Retinal pigment epithelial cell (primary cell): ENCODE measurements at regions not wholly inside any gene's neighbourhood (a gene's known extent, or its start where the extent isn't known, plus 50 kb on each side); places are given as distances from the start of the nearest gene placed in this dataset.
A peak's percentile ranks its signal among the peaks of the same experiment; 100 is the strongest.

Experiments used
- DNase-seq: peaks from one replicate; pipeline ENCODE4 v3.0.0-alpha.2; 2010; ENCODE audit warnings: low read depth
- H3K4me3 ChIP-seq: 2 replicates; pipeline ENCODE4 v1.5.1; 2011; ENCODE audit warnings: mild to moderate bottlenecking, low read length, control low read depth, moderate library complexity
- TF ChIP-seq, protein P1 (sequence below): conservative IDR thresholded peaks from 2 replicates; pipeline ENCODE4 v1.5.1; 2011; ENCODE audit warnings: low read depth, low read length, control low read depth, inconsistent platforms

DNA sequence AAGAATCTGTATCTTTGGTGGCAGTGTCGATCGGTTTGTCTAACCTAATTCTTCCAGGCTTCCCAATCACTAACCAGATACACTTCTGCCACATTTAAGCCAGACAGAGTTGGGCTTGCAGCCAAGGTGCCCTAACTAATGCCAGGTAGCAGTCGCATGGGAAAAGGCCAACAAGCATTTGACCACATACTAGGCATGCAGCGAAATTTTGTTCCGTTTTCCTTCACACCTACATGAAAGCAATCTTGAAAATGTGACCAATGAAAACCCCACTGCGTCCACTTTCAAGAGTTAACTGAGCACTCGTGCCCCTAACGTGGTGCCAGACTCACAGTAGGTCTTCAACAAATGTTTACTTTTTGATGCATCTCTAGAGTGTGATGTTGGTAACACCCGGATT lies 192.2 kb upstream of the TPM1 start:
- H3K4me3 ChIP-seq: no peak overlapping the region
- no peak for DNase-seq
- TF ChIP-seq, protein P1, sequence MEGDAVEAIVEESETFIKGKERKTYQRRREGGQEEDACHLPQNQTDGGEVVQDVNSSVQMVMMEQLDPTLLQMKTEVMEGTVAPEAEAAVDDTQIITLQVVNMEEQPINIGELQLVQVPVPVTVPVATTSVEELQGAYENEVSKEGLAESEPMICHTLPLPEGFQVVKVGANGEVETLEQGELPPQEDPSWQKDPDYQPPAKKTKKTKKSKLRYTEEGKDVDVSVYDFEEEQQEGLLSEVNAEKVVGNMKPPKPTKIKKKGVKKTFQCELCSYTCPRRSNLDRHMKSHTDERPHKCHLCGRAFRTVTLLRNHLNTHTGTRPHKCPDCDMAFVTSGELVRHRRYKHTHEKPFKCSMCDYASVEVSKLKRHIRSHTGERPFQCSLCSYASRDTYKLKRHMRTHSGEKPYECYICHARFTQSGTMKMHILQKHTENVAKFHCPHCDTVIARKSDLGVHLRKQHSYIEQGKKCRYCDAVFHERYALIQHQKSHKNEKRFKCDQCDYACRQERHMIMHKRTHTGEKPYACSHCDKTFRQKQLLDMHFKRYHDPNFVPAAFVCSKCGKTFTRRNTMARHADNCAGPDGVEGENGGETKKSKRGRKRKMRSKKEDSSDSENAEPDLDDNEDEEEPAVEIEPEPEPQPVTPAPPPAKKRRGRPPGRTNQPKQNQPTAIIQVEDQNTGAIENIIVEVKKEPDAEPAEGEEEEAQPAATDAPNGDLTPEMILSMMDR: no peak

DNA sequence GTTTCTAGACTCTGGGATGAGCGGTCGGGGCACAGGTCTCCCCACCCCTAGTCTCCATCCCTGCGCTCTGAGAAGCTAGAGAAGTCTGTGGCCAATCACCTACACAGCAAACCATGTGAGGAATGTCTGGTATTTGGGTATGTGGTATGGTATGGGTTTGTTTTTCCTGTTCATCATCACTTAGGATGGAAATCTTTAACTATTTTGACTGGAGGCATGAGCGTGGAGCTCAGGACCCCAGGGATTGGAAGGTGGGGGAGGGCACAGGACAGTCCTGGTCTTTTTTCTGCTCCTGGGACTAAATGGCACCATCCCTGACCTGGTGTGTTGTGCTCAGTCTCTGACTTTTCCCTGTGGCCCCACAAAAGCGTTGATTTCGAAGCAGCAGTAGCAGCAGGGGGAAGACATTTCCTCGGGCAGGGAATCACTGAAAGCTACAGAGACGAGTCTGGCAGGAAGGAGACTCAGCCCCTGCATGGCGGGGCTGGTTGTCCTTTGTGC lies 191.7 kb upstream of the TPM1 start:
- no peak overlapping the region for H3K4me3 ChIP-seq
- DNase-seq: peak; percentile 84
- TF ChIP-seq, protein P1: no peak

DNA sequence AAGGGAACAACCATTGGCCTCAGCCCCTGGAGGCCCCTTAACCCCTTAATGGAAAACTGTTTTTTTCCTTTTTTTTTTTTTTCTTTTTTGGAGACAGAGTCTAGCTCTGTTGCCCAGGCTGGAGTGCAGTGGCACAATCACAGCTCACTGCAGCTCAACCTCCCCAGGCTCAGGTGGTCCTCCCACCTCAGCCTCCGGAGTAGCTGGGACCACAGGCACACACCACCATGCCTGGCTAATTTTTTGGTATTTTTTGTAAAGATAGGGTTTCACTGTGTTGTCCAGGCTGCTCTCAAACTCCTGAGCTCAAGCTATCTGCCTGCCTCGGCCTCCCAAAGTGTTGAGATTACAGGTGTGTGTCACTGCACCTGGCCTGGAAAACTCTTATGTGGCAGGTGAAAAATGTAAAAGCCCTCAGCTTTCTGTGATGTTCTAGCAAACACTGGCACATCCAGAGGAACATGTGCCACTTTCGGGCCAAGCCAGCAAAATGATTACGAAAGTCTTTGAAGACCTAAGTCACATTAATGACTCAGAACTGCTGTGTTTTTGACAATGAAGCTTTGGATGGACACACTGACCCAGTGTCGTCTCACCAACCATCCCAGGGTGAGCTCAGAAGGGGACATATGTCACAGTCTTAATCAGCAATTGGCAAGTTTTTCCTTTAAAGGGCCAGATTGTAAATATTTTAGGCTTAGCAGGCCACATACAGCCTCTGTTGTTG lies 189.3 kb upstream of the TPM1 start:
- no peak for DNase-seq
- TF ChIP-seq, protein P1: no peak
- H3K4me3 ChIP-seq: no peak overlapping the region

DNA sequence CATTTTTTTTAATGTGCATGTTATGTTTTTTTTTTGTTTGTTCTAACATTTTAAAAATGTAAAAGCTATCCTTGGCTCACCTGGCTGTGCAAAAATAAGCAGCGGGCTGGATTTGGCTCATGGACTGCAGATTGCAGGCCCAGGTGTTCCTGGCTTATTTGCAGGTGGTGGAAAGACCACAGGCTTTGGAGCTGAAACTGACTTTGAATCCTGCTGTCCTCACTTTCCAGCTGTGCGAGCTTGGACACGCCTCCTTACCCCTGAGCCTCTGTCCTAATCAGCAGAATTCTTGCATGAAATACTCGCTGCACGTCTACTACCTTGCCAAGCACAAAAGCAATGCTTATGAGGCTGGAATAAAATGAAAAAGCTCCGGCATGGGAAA lies 188.7 kb upstream of the TPM1 start:
- H3K4me3 ChIP-seq: no peak overlapping the region
- no peak for DNase-seq
- TF ChIP-seq, protein P1: no peak

DNA sequence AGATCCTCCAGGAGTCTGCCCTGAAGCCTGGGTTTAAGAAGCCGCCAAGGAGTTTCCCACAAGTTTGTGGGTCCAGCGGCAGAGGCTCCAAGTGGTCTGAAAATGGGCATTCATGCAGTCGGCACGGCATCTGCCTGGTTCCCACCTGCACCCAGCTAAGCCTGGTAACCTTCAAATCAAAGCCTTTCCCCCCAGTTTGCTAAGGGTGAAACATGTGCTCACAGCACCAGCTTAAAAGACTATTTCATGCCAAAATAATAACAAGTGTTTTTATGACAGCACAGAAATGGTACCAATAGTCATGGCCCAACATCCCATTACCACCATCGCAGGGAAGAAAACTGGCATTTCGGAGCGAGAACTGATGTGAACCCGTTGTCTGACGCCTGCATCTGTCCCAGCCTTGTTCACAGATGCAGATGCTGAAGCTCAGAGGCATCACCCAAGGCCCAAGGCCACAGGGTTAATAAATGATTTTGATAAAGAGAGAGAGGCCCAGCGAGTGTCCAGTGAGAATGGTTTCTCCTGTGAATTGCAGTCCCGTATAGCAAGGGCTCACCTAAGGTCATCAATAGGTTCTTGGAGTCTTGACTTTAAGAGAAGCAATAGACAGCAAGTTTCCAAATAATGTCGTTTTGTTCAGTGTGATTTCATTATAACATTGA lies 188.0 kb upstream of the TPM1 start:
- no peak for DNase-seq
- H3K4me3 ChIP-seq: no peak overlapping the region
- TF ChIP-seq, protein P1: no peak

DNA sequence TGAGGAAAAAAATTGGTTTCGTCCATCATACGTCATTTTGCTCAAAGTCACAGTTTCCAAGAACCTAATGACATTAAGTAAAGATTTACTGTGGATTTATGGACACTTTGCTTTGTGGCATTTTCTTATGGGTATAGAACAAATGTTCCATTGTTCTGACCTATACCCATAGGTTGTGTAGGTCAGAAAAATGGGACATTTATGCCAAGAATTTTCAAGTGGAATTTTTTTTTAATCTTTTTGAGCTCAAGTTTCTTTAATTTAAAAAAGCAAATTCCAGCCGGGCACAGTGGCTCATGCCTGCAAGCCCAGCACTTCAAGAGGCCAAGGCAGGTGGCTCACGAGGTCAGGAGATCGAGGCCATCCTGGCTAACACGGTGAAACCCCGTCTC lies 187.5 kb upstream of the TPM1 start:
- no peak for DNase-seq
- TF ChIP-seq, protein P1: no peak

More for the DNA sequence above, 187.5 kb upstream of the TPM1 start:
- no peak overlapping the region for H3K4me3 ChIP-seq
